HG03571 (cell line): ENCODE measurements at regions not wholly inside any gene's neighbourhood (a gene's known extent, or its start where the extent isn't known, plus 50 kb on each side); places are given as distances from the start of the nearest gene placed in this dataset.

Source experiments
- ATAC-seq: cut with Tn5 transposase; IDR thresholded peaks from one replicate; pipeline ENCODE4 v1.9.1; 2021; ENCODE audit not compliant: unreplicated experiment

GRCh38 chr14:53896726-53897125 lies 59.9 kb downstream of the BMP4 start:
- no peak for ATAC-seq

- ATAC-seq, result no peak
Observed at GRCh38 chr14:53894456-53894855, 62.2 kb downstream of the BMP4 start.

- no peak for ATAC-seq
Observed at GRCh38 chr14:53893374-53893773, 63.3 kb downstream of the BMP4 start.

- no peak for ATAC-seq
Observed at GRCh38 chr14:53890611-53891101, 66.0 kb downstream of the BMP4 start.

GRCh38 chr14:53888535-53889386 lies 67.9 kb downstream of the BMP4 start:
- ATAC-seq, result no peak

DNA sequence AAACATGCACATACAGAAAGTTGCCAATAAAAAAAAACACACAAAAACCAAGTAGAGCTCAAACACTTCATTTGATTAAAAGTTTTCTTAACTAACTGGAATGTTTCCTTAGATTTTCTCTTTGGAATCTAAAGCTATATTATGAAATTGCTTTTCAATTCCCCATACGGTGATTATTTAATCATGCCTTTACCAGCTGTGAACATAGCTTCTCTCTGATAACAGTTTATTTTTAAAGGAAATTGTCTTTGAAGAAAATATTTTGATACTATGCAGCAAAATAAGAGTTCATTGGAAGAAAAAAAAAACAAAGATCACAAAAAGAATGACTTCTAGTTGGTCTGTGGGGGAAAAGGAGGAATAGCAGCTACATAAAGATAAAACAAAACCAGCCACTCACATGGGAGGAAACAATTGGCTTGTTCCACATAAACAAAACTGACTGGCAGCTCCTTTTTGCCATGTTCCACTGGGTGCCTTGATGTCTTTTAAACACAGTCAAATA lies 71.4 kb downstream of the BMP4 start:
- ATAC-seq, result no peak

GRCh38 chr14:53884601-53885000 lies 72.0 kb downstream of the BMP4 start:
- no peak for ATAC-seq

DNA sequence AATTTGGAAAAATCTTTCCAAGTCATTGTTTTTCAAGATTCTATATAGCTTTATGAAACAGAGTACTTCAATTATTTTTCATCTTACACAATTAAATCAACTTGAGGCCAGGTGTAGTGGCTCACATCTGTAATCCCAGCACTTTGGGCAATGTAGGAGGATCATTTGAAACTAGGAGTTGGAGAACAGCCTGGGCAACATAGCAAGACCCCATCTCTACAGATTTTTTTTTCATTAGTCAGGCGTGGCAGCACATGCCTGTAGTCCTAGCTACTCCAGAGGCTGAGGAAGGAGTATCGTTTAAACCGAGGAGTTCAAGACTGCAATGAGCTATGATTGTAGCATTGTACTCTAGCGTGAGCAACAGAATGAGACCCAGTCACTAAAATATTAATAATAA lies 72.9 kb downstream of the BMP4 start:
- no peak for ATAC-seq

GRCh38 chr14:53882684-53883083 lies 73.9 kb downstream of the BMP4 start:
- ATAC-seq, result no peak

DNA sequence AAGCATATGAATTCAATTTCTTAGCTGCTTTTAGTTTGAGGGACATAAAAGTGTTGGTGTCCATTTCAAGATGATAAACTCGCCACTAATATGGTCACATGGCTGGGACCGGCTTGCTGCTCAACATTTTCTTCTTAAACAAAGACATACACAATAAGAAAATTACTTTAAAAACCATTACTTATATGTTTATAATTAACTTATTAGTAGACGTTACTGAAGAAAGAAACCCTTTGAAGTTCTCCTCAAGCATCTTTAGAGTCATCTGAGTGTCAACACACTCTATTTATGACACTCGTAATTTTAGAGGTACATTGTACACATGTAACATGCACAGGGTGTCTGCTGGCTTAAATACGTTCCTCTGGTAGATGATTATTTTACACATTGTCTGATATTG lies 74.7 kb downstream of the BMP4 start:
- no peak for ATAC-seq

GRCh38 chr14:53881161-53881871 lies 75.3 kb downstream of the BMP4 start:
- ATAC-seq, result no peak

DNA sequence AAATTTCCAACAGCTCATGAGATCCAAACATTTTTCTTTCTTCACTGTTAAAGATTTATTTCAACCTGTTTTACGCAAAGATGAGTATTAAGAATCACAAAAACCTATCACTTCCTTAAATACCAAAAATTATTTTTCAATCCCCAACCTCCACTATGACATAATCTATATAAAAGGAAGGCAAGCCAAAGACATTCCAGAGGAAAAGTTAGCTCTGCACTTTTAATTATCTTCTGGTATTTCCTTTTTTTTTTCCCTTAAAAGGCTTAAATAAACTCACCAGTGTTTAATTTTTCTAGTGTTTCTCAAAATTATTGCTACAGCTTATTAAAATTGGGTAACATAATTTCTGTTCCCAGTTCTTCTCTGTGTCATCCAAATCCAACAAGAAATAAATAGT lies 75.9 kb downstream of the BMP4 start:
- ATAC-seq, result no peak

- ATAC-seq, result no peak
Observed at GRCh38 chr14:53879747-53880146, 76.9 kb downstream of the BMP4 start.

- ATAC-seq, result no peak
Observed at GRCh38 chr14:53879022-53879686, 77.5 kb downstream of the BMP4 start.

DNA sequence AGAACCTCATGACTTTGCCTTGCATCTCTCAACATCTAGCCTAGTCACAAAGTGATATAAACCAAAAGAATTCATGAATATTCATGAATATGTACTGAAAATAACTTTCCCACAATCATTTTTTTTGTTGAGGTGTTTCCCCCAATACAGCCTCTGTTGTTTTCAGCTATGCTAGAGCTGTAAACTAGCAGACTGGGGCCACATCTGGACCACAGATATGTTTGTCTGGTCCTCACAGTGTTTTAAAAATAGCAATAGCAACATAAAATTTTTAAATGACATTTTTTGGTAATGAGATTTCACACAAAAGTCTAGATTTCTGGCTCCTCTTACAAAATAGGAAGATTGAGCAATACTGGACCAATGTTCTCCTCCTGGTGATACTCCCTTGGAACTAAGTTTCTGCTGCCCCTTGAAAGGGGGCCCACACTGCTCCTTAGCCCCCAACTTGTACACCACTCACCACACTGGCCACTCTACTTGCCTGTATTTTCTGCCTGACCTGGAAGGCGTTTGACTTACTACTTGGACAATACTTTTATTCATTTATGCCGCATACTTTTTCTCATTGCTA lies 81.2 kb downstream of the BMP4 start:
- ATAC-seq, result no peak

GRCh38 chr14:53874704-53875103 lies 81.9 kb downstream of the BMP4 start:
- ATAC-seq, result no peak

- no peak for ATAC-seq
Observed at GRCh38 chr14:53872681-53873089, 83.9 kb downstream of the BMP4 start.

- ATAC-seq, result no peak
Observed at GRCh38 chr14:53871951-53872350, 84.7 kb downstream of the BMP4 start.

- no peak for ATAC-seq
Observed at GRCh38 chr14:53871011-53871410, 85.6 kb downstream of the BMP4 start.

GRCh38 chr14:53865711-53866110 lies 90.9 kb downstream of the BMP4 start:
- ATAC-seq, result no peak

DNA sequence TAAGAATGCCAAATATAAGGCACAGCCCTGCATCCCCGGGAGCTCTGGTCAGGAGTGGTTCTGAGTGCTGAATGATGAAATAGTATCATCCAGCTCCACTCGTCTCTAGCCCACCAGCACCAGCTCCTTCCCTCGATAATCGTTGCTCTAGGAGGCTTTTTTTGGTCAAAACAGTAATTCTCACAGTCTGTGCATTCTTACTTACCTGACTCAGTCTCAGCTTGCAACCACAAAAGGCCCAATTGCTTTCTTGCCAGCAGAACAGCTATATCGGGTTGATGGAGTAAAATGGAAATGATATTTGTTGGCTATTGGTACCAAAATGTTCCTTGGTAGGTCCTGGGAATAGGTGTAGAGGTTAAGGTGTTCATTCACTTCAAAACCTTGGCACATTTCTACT lies 94.8 kb downstream of the BMP4 start:
- ATAC-seq, result no peak
